SH-SY5Y (cell line): ENCODE measurements at regions not wholly inside any gene's neighbourhood (a gene's known extent, or its start where the extent isn't known, plus 50 kb on each side); places are given as distances from the start of the nearest gene placed in this dataset.

Experiments used
- GATA2 ChIP-seq: IDR thresholded peaks from 2 replicates; pipeline ENCODE4 v1.6.1; 2011; ENCODE audit warnings: mild to moderate bottlenecking, low read depth, low read length
- GATA3 ChIP-seq: IDR thresholded peaks from 2 replicates; pipeline ENCODE4 v1.6.1; 2011; ENCODE audit warnings: low read depth, mild to moderate bottlenecking, low read length, moderate library complexity

DNA sequence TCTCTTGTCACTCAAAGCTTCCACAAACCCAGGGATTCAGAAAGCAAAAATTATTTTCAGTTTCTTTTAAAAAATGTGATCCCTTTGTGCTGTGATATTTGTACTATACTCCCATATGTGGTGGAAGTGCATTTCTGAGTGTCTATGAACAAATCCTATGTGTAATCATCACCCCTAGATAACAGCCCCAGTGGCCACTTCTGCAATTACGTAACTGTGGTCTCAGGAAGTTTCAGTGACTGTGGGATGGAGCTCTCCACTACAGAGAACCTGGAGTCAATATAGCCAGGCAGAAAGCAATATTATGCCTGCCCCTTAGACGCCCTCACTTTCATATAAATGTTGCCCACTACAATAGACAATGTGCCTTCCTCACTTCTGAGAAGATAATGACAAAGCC lies 1101.7 kb upstream of the GHITM start:
- TF ChIP-seq GATA2 (no peak), GATA3 (no peak)

DNA sequence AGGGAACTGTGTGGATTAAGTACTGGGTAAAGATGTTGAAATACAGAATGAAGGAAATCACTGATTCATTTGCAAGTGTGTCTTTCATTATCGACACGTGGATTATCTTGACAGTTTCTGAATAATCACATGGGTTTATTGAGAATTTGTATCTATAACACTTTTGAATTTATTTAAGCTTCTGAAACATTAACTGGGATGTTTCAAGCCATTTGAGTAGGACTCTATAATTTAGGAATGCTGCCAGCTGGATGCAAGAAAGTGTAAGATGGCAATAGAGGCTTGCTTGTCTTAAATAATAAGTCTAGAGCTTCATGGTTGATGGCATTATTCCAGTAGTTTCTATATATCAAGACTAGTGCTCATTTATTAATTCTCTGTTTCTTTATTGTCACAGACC lies 1100.7 kb upstream of the GHITM start:
- TF ChIP-seq GATA2 (no peak), GATA3 (no peak)

DNA sequence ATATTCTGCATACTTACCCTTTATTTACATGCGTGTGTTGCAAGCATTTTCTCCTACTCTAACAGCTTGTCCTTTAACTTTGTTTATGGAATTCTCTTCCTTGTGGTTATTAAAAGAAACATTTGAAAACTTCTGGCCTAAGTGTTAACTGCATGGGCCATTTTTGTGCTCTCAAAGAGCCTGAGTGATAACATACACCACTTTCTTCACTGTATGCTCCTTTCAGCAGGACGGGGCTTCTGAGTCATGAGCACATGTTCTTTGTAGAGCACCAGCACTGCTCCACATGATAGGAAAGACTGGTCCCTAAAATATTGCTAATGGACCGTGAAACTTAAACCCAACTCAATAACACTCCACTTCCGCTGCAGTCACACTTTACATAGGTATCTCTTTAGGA lies 1093.6 kb upstream of the GHITM start:
- no peak for TF ChIP-seq GATA2
- no peak for TF ChIP-seq GATA3

DNA sequence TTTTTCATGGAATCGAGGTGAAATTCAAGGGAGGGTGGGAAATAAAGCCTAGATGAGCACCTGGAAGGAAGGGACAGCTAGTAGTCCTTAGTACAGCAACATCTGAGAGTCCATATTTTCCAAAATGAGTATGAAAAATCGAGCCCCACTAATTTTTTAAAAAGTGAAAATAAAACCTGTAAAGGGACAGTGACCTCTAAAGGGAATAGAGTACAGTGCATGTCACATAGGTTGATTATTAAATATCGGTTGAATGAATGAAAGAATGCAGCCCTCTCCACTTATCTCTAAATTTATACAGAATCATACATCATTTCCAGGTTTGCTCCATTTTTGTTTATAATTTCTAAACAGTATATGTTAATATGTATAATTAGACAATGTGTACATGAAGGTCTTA lies 1088.5 kb upstream of the GHITM start:
- no peak for TF ChIP-seq GATA2
- no peak for TF ChIP-seq GATA3

DNA sequence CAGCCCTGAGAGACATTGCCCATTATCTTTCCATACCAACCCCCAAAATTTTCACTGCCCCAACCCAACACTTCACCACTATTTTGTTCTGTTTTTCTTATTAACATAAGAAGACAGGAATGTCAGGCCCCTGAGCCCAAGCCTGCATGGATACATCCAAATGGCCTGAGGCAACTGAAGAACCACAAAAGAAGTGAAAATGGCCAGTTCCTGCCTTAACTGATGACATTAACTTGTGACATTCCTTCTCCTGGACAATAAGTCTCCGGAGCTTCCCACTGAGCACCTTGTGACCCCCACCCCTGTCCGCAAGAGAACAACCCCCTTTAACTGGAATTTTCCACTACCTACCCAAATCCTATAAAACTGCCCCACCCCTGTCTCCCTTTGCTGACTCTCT lies 1076.4 kb upstream of the GHITM start:
- TF ChIP-seq GATA3 (no peak), GATA2 (no peak)

DNA sequence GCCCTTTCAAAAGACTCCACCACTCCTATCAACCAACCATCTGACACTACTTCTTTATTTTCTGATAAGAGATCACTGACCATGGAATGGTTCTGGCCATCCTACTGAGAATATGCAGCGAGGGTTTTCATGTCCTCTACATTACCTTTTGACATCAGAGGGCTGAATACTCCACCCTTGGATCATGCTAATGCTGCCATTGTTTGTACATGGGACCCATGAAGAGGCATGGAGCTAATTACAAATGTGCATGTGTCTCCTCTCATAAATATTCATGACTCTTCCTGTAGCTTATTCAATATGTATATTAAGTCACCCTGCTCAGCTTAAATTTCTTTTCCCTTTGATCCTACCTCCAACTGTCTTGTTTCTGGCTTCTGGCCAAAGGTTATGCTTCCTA lies 1065.8 kb upstream of the GHITM start:
- TF ChIP-seq GATA3: no peak
- TF ChIP-seq GATA2: no peak

DNA sequence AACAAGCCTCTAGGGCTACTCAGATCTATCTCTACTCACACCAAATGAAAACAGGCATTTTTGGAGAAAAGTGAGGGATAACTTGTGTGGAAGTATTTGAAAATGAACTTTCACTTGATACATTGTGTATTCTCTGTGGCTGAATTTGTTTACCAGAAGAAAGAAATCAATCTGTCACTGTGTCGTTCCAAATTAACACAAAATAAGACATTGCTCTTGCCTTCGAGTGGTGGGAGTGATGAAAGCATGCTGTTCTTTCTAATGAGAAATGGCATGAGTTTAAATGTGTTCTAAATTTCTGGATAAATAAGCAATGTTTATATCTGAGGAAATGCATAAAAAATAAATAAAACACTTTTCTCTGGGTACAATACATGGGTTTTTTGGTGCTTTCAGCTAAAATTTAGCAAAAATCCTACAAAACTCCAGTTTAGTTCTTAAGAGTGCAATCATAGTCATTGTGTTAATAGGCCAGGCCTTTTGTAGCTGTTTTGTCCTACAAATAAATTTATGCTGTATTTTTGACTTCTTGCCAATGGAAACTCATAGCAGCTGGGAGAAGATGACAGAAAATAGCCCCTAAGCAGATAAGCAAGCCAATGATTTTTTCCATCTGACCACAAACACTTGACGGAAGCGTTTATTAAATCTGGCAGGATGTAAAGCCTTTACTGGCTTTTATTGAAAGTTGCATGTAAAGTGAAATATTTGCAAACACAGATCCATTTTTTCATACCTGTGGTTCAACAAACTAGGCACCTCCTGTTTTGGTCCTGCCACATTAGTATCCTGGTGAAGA lies 1064.1 kb upstream of the GHITM start:
- peak; percentile 85; the same call in 1 of the 2 replicates for TF ChIP-seq GATA3
- no peak for TF ChIP-seq GATA2

DNA sequence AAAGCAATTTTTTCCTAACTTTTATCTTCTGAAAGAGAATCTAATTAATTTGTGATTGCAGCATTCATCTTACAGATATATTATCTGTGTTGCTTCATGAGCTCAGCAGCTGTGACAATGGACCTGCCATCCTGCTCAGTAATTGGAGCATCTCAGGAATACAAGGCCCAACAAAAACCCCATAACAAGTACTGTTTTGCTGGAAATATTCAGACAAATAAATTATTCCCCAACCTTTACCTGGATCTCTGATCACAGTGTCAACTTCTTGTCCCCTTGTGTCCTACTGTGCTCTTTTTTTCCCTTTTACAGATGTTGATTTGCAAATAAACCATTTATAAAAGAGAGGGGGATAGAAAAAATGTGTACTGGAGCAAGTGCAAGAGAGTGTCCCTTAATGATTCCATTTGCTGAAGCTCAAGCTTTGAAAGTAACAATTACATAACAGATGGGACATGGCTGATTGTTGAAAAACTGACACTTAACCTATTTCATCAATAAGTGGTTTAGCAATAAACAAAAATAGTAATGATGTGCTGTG lies 1063.4 kb upstream of the GHITM start:
- TF ChIP-seq GATA2: peak; percentile 85
- TF ChIP-seq GATA3: peak; percentile 4

DNA sequence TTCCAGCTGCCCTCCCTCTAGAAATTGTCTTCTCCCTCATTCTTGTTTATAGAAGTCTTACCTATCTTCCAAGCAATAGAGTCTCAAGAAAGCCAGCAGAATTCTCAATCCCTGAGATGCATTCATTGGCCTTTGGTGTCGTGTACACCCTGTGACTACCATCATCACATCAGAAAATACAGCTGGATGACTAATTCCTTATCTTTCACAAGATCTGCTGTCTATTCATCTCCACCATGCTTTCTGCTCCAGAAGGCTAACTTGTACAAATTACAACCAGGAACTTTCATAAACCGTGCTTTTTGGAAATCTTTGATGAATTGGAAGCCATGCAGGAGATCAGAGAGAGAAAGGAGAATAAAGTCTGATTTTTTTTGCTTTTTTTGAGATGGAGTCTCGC lies 1062.9 kb upstream of the GHITM start:
- TF ChIP-seq GATA3: peak; percentile 84
- TF ChIP-seq GATA2: peak; percentile 75

DNA sequence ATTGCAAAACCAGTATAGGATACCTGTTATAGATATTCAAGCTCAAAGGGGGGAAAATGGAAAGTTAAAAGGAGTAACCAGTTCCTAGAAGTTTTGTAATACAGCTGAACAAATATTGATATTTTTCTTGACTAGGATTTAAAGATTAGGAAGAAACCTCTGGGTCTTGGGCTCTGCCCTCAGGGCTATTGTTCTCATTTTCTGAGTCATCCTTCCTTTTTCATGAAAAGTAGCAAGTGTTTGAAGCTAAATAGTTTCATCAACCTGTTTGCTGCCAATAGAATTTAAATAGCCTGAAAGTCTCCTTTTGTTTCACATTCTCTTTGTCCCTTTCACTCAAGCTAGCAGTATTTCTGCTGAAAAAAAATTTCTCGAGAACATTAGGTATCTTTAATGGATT lies 1061.1 kb upstream of the GHITM start:
- TF ChIP-seq GATA2: no peak
- no peak for TF ChIP-seq GATA3

DNA sequence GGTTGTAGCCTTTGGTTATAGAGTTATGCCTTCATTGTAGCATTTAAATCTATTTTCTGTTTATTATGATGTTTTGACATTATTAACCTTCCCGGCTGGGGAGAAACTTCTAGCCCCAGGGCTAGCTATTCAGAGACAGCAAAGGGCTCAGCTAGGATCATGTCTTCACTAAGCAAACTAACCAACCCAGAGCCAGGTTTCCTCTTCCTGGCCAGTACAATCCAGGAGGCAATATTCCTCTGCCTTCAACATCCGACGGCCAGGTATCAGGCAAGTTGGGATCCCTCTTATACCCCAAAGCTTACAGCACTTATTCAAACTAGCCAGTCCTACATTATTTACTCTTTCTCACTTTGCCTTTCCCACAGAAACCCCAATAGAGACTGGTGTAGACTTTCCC lies 1060.7 kb upstream of the GHITM start:
- TF ChIP-seq GATA3 (no peak), GATA2 (no peak)

DNA sequence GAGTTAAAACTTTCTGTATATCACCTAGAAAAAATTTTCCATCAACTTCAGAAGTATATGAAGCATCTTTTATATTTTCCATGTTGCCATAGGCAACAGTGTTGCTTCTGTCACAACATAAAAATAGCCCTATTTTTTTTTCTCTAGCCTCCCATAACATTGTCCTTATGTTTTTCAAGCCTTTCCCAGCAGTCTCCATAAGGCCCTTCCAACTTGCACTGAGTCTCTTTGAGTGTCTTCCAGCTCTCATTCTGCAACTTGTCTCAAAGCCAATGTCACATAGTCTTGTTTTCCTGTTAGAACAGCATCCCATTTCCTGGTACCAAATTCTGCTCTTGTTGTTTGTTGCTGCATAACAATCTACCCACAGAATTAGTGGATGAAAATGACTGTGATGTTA lies 1055.5 kb upstream of the GHITM start:
- TF ChIP-seq GATA2 (no peak), GATA3 (no peak)

DNA sequence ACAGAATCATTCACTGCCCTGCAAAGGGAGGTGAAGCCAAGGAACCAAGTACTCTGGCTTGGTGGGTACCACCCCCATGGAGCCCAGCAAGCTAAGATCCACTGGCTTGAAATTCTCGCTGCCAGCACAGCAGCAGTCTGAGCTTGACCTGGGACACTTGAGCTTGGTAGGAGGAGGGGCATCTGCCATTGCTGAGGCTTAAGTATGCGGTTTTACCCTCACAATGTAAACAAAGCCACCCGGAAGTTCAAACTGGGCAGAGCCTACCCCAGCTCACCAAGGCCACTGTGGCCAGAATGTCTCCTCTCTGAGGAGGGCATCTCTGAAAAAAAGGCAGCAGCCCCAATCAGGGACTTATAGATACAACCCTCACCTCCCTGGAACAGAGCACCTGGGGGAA lies 1050.0 kb upstream of the GHITM start:
- TF ChIP-seq GATA3: no peak
- TF ChIP-seq GATA2: no peak

DNA sequence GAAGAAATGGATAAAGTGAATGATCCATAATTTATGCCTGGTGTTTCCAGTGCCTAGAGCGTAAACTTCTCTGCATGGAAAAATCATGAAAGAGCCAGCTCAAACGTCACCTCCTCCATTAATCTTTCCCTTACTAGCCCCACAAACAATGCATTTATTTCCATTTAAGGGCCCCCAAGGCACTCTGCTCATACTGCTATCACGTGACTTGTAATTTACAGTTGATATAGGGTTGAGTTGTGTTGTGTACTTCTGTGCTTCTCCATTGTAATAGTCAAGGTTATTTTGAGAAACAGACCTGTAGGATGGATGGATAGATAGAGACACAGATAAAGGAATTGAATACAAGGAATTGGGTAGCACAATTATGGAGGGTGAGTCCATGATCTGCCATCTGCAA lies 1034.7 kb upstream of the GHITM start:
- TF ChIP-seq GATA2 (no peak), GATA3 (no peak)

DNA sequence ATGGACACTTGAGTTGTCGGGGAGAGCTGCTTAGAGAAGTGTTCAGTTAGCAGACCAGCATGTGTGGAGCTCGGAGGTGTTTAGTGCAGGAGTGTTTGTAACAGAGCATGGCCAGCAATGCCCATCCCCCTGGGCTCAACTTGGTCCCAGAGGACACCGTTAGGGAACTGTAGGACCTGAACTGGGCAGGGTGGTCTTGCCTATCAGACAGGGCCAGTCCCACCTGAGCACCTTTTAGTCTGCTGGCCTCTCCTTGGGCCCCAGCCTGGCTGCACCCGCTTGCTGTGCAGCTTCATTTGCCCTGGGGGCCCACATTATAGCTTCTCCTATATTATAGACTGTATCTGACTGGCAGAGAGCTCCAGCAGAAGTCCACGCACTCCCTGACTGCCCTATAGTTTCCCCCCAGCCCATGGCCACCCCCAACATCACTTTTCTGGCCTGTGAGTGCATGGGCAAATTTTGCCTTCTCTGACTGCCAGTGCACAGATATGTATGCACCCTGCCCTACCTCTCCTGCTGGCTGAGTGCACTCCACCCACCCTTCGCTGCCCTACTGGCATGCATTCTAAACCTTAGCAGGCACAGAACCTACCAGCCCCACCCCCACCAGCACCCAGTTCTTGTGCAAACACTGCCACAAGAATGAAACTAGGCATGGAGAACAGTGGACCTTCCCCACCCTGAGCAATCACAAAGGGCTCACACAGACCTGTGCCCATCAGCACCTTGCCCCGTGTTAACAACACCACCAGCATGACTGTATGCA lies 1030.6 kb upstream of the GHITM start:
- TF ChIP-seq GATA2 (no peak), GATA3 (no peak)
